VCaP (cell line): ENCODE measurements at regions not wholly inside any gene's neighbourhood (a gene's known extent, or its start where the extent isn't known, plus 50 kb on each side); places are given as distances from the start of the nearest gene placed in this dataset.

Experiments
- H3K27ac ChIP-seq: fragments of 450-650 bp; 2 replicates; pipeline ENCODE4 v1.5.1; 2017
- CTCF ChIP-seq: fragments of 450-650 bp; conservative IDR thresholded peaks from 2 replicates; pipeline ENCODE4 v1.5.1; 2017; ENCODE audit warnings: mild to moderate bottlenecking, moderate library complexity

- no peak for TF ChIP-seq CTCF
- H3K27ac ChIP-seq: no peak overlapping the region
Observed at GRCh38 chr2:14684516-14684915, 52.0 kb downstream of the LRATD1 start.

- no peak for TF ChIP-seq CTCF
- no peak overlapping the region for H3K27ac ChIP-seq
Observed at GRCh38 chr2:14690926-14691325, 58.4 kb downstream of the LRATD1 start.

GRCh38 chr2:14693874-14694273 lies 61.4 kb downstream of the LRATD1 start:
- no peak for TF ChIP-seq CTCF
- no peak overlapping the region for H3K27ac ChIP-seq

GRCh38 chr2:14700753-14701152 lies 68.2 kb downstream of the LRATD1 start:
- no peak for TF ChIP-seq CTCF

GRCh38 chr2:14702258-14702657 lies 69.7 kb downstream of the LRATD1 start:
- no peak overlapping the region for H3K27ac ChIP-seq
- no peak for TF ChIP-seq CTCF

More at GRCh38 chr2:14700753-14701152, 68.2 kb downstream of the LRATD1 start:
- no peak overlapping the region for H3K27ac ChIP-seq

- no peak for TF ChIP-seq CTCF
- H3K27ac ChIP-seq: no peak overlapping the region
Observed at GRCh38 chr2:14706201-14706600, 73.7 kb downstream of the LRATD1 start.

GRCh38 chr2:14712111-14712510 lies 79.6 kb downstream of the LRATD1 start:
- H3K27ac ChIP-seq: no peak overlapping the region
- TF ChIP-seq CTCF: no peak

GRCh38 chr2:14713248-14713647 lies 80.7 kb downstream of the LRATD1 start:
- no peak overlapping the region for H3K27ac ChIP-seq
- no peak for TF ChIP-seq CTCF
